SK-N-SH (cell line): ENCODE measurements at regions not wholly inside any gene's neighbourhood (a gene's known extent, or its start where the extent isn't known, plus 50 kb on each side); places are given as distances from the start of the nearest gene placed in this dataset.

Experiments
- CTCF ChIA-PET: fragments of 300-600, 350-600 bp; formaldehyde crosslinking; extraction: SDS; loops from one replicate; lab custom pipeline; 2021; lab: Yijun Ruan, JAX
- POLR2A ChIA-PET: fragments of 350-600 bp; sonication (Branson Sonifier 250); formaldehyde crosslinking; extraction: SDS; loops from one replicate; lab custom pipeline; 2020; ENCODE audit warnings: antibody characterized with exemption, inconsistent platforms; lab: Yijun Ruan, JAX
- DNase-seq: peaks from one replicate; pipeline ENCODE4 v3.0.0; 2012
- H2AFZ ChIP-seq: fragments of 200-600 bp; sonication (generic); 2 replicates; pipeline ENCODE4 v1.8.1; 2016; ENCODE audit warnings: antibody characterized with exemption, mild to moderate bottlenecking, low read depth
- H3F3A ChIP-seq: fragments of 200-600 bp; sonication (generic); replicated peaks from 2 replicates; pipeline ENCODE3; 2016; ENCODE audit warnings: antibody characterized with exemption, mild to moderate bottlenecking; ENCODE audit not compliant: insufficient read depth
- H3K27ac ChIP-seq, 2 experiments: fragments of 200-500 bp in 1 of 2; fragments of 200-600 bp in 1 of 2; sonication (Bioruptor generic) in 1 of 2; sonication (generic), shearing (Covaris generic) in 1 of 2; 2 replicates each; pipeline versions ENCODE4 v1.5.1 to v1.6.1; 2014 to 2016; ENCODE audit warnings: low read depth in 2 of 2, inconsistent platforms in 1 of 2, low read length in 1 of 2, mild to moderate bottlenecking in 1 of 2, mixed read lengths in 1 of 2
- H3K27me3 ChIP-seq: fragments of 200-600 bp; sonication (generic), shearing (Covaris generic); 2 replicates; pipeline ENCODE4 v1.6.1; 2016; ENCODE audit warnings: mixed run types; ENCODE audit not compliant: insufficient read depth
- H3K36me3 ChIP-seq, 2 experiments: fragments of 200-500 bp in 1 of 2; fragments of 200-600 bp in 1 of 2; sonication (Bioruptor generic) in 1 of 2; sonication (generic) in 1 of 2; replicated peaks in 1 of 2; 2 replicates each; pipeline versions ENCODE3 to v1.5.1; 2014 to 2016; ENCODE audit warnings: low read length in 1 of 2, mild to moderate bottlenecking in 1 of 2; ENCODE audit not compliant: insufficient read depth in 2 of 2, control insufficient read depth in 1 of 2
- H3K4me1 ChIP-seq, 2 experiments: fragments of 200-500 bp in 1 of 2; fragments of 200-600 bp in 1 of 2; sonication (Bioruptor generic) in 1 of 2; sonication (generic), shearing (Covaris generic) in 1 of 2; 2 replicates each; pipeline versions ENCODE4 v1.5.1 to v1.6.1; 2014 to 2016; ENCODE audit warnings: low read depth in 1 of 2, low read length in 1 of 2, mixed run types in 1 of 2; ENCODE audit not compliant: insufficient read depth in 2 of 2, control insufficient read depth in 1 of 2
- H3K4me2 ChIP-seq: fragments of 200-600 bp; sonication (generic), shearing (Covaris generic); 2 replicates; pipeline ENCODE4 v1.6.1; 2017; ENCODE audit warnings: mixed run types
- H3K4me3 ChIP-seq, 2 experiments: fragments of 200-500 bp in 1 of 2; fragments of 200-600 bp in 1 of 2; sonication (Bioruptor generic) in 1 of 2; sonication (generic), shearing (Covaris generic) in 1 of 2; 2 replicates each; pipeline versions ENCODE4 v1.5.1 to v1.8.1; 2014 to 2016; ENCODE audit warnings: low read depth in 2 of 2, inconsistent platforms in 1 of 2, low read length in 1 of 2, mild to moderate bottlenecking in 1 of 2, mixed read lengths in 1 of 2, moderate library complexity in 1 of 2
- H3K79me2 ChIP-seq: fragments of 200-600 bp; sonication (generic); 2 replicates; pipeline ENCODE4 v1.8.1; 2017; ENCODE audit warnings: mild to moderate bottlenecking; ENCODE audit not compliant: insufficient read depth
- H3K9ac ChIP-seq: fragments of 200-600 bp; sonication (generic); 2 replicates; pipeline ENCODE4 v1.6.1; 2017; ENCODE audit warnings: mixed run types
- H3K9me2 ChIP-seq: fragments of 200-600 bp; sonication (generic); 2 replicates; pipeline ENCODE4 v1.6.1; 2017; ENCODE audit warnings: mixed run types
- H3K9me3 ChIP-seq: fragments of 200-600 bp; sonication (generic); 2 replicates; pipeline ENCODE4 v1.6.1; 2017; ENCODE audit warnings: mixed run types, mild to moderate bottlenecking, moderate library complexity
- H4K20me1 ChIP-seq: fragments of 200-600 bp; sonication (generic); 2 replicates; pipeline ENCODE4 v1.6.1; 2017; ENCODE audit warnings: mild to moderate bottlenecking, mixed run types; ENCODE audit not compliant: insufficient read depth
- CHD2 ChIP-seq: fragments of 150-350 bp; IDR thresholded peaks from 2 replicates; pipeline ENCODE4 v1.6.1; 2018; ENCODE audit warnings: low read length; ENCODE audit not compliant: partially characterized antibody
- ELF1 ChIP-seq: IDR thresholded peaks from 2 replicates; pipeline ENCODE4 v1.4.0; 2012
- FOSL2 ChIP-seq: IDR thresholded peaks from 2 replicates; pipeline ENCODE4 v1.4.0; 2012; ENCODE audit warnings: low read depth, mild to moderate bottlenecking, moderate library complexity, borderline replicate concordance
- FOXM1 ChIP-seq: IDR thresholded peaks from 2 replicates; pipeline ENCODE4 v1.4.0; 2012; ENCODE audit warnings: low read depth, mild to moderate bottlenecking
- MEF2A ChIP-seq: IDR thresholded peaks from 2 replicates; pipeline ENCODE4 v1.4.0; 2012; ENCODE audit warnings: low read depth, borderline replicate concordance
- MXI1 ChIP-seq: IDR thresholded peaks from 2 replicates; pipeline ENCODE4 v1.6.1; 2012; ENCODE audit warnings: mild to moderate bottlenecking, low read depth, low read length, improper control_type of control experiment
- NFIC ChIP-seq: IDR thresholded peaks from 2 replicates; pipeline ENCODE4 v1.4.0; 2012; ENCODE audit warnings: borderline replicate concordance
- NRF1 ChIP-seq: IDR thresholded peaks from 2 replicates; pipeline ENCODE4 v1.6.1; 2012; ENCODE audit warnings: low read depth, mild to moderate bottlenecking, low read length
- PBX3 ChIP-seq: IDR thresholded peaks from 2 replicates; pipeline ENCODE4; 2012
- POLR2AphosphoS5 ChIP-seq: IDR thresholded peaks from 2 replicates; pipeline ENCODE4 v1.6.1; 2012; ENCODE audit warnings: low read depth, low read length
- RAD21 ChIP-seq: IDR thresholded peaks from 2 replicates; pipeline ENCODE4 v1.6.1; 2012; ENCODE audit warnings: mild to moderate bottlenecking, low read length
- RCOR1 ChIP-seq: fragments of 150-350 bp; IDR thresholded peaks from 2 replicates; pipeline ENCODE4 v1.6.1; 2017; ENCODE audit warnings: antibody characterized with exemption, low read length
- REST ChIP-seq: IDR thresholded peaks from 2 replicates; pipeline ENCODE4 v1.6.1; 2012; ENCODE audit warnings: mild to moderate bottlenecking, low read depth, low read length, moderate library complexity
- RXRA ChIP-seq: IDR thresholded peaks from 2 replicates; pipeline ENCODE4 v1.4.0; 2012; ENCODE audit warnings: low read depth, mild to moderate bottlenecking, borderline replicate concordance
- SMC3 ChIP-seq: IDR thresholded peaks from 2 replicates; pipeline ENCODE4 v1.6.1; 2012; ENCODE audit warnings: low read depth, low read length, improper control_type of control experiment
- TCF12 ChIP-seq: IDR thresholded peaks from 2 replicates; pipeline ENCODE4 v1.4.0; 2012
- TEAD4 ChIP-seq: IDR thresholded peaks from 2 replicates; pipeline ENCODE4 v1.4.0; 2012; ENCODE audit warnings: mild to moderate bottlenecking, borderline replicate concordance; ENCODE audit not compliant: insufficient read depth
- USF1 ChIP-seq: IDR thresholded peaks from 2 replicates; pipeline ENCODE4 v1.4.0; 2012; ENCODE audit warnings: low read depth, borderline replicate concordance
- USF2 ChIP-seq: fragments of 150-350 bp; IDR thresholded peaks from 2 replicates; pipeline ENCODE4 v1.6.1; 2017; ENCODE audit warnings: antibody characterized with exemption, low read length, low read depth, borderline replicate concordance
- WGBS: methylation state at CpG from one replicate; pipeline ENCODE4 v1.1.6; 2017; ENCODE audit warnings: low lambda C conversion rate; 5-methylcytosine and 5-hydroxymethylcytosine counted together

- H3K4me1 ChIP-seq = peaks cover 1 to 27% of the 10 kb centered on the region in 2 experiments; a peak in 3 of 4 replicates
- peaks cover 40% of the 10 kb centered on the region for H3F3A ChIP-seq
- H3K79me2 ChIP-seq = no peaks in the 10 kb centered on the region
- H3K27me3 ChIP-seq = no peaks in the 10 kb centered on the region
- TF ChIP-seq MXI1 (no peak), PBX3 (no peak), FOXM1 (no peak), RAD21 (no peak), RXRA (no peak), CHD2 (no peak), USF1 (no peak), SMC3 (no peak), TCF12 (no peak), NFIC (no peak), MEF2A (no peak), TEAD4 (no peak), NRF1 (no peak), ELF1 (no peak), FOSL2 (no peak), USF2 (no peak), REST (no peak), RCOR1 (no peak), POLR2AphosphoS5 (no peak)
- H2AFZ ChIP-seq = no peak overlapping the region; the same call in 1 of the 2 replicates
- no peaks in the 10 kb centered on the region for H3K9me2 ChIP-seq
- H3K4me2 ChIP-seq = peak overlapping the region; percentile 71
- POLR2A ChIA-PET = no interaction called here
- peak overlapping the region in 1 of 2 experiments; percentile 99; a peak in 2 of 4 replicates for H3K27ac ChIP-seq
- no peaks in the 10 kb centered on the region for H3K9me3 ChIP-seq
- H3K36me3 ChIP-seq = no peaks in the 10 kb centered on the region
- WGBS = 68% methylated on average over 2 of the region's 2 CpGs
- peak overlapping the region; percentile 92 for H3K9ac ChIP-seq
- DNase-seq = no peak
- no peaks in the 10 kb centered on the region for H4K20me1 ChIP-seq
- no peak overlapping the region for H3K4me3 ChIP-seq
- CTCF ChIA-PET = interaction anchor here (0.6 to 4.6 kb wide), 4 partner anchors 9 to 119 kb away, joined by 3 to 37 read pairs (median 8); no protein-coding TSS in a partner anchor
Measured at GRCh38 chr3:16059711-16060357, 114.6 kb upstream of the GALNT15 start.
